GM21360 (cell line): ENCODE measurements at regions not wholly inside any gene's neighbourhood (a gene's known extent, or its start where the extent isn't known, plus 50 kb on each side); places are given as distances from the start of the nearest gene placed in this dataset.

Experiments
- ATAC-seq: cut with Tn5 transposase; IDR thresholded peaks from one replicate; pipeline ENCODE4 v1.9.1; 2021; ENCODE audit warnings: mild to moderate bottlenecking, moderate library complexity; ENCODE audit not compliant: unreplicated experiment

- no peak for ATAC-seq
Observed at GRCh38 chr7:142606081-142606480, 143.2 kb upstream of the PRSS1 start.

- no peak for ATAC-seq
Observed at GRCh38 chr7:142604671-142605070, 144.6 kb upstream of the PRSS1 start.

GRCh38 chr7:142603870-142604448 lies 145.3 kb upstream of the PRSS1 start:
- ATAC-seq: peak; percentile 62

GRCh38 chr7:142602756-142603155 lies 146.5 kb upstream of the PRSS1 start:
- no peak for ATAC-seq

- ATAC-seq: no peak
Observed at GRCh38 chr7:142602183-142602582, 147.1 kb upstream of the PRSS1 start.

- ATAC-seq: no peak
Observed at GRCh38 chr7:142598297-142598696, 151.0 kb upstream of the PRSS1 start.

- ATAC-seq: no peak
Observed at GRCh38 chr7:142597547-142597946, 151.7 kb upstream of the PRSS1 start.

GRCh38 chr7:142595816-142596516 lies 153.3 kb upstream of the PRSS1 start:
- ATAC-seq: no peak

GRCh38 chr7:142594078-142594477 lies 155.2 kb upstream of the PRSS1 start:
- ATAC-seq: no peak

- no peak for ATAC-seq
Observed at GRCh38 chr7:142593106-142593505, 156.2 kb upstream of the PRSS1 start.

GRCh38 chr7:142592664-142593063 lies 156.6 kb upstream of the PRSS1 start:
- no peak for ATAC-seq

- ATAC-seq: no peak
Observed at GRCh38 chr7:142592231-142592630, 157.0 kb upstream of the PRSS1 start.

- no peak for ATAC-seq
Observed at GRCh38 chr7:142590830-142591457, 158.3 kb upstream of the PRSS1 start.

GRCh38 chr7:142590077-142590476 lies 159.2 kb upstream of the PRSS1 start:
- no peak for ATAC-seq

- peak; percentile 79 for ATAC-seq
Observed at GRCh38 chr7:142587578-142588191, 161.6 kb upstream of the PRSS1 start.

- ATAC-seq: no peak
Observed at GRCh38 chr7:142586611-142587010, 162.7 kb upstream of the PRSS1 start.

GRCh38 chr7:142585425-142585824 lies 163.8 kb upstream of the PRSS1 start:
- no peak for ATAC-seq

- ATAC-seq: no peak
Observed at GRCh38 chr7:142584765-142585164, 164.5 kb upstream of the PRSS1 start.

- ATAC-seq: peak; percentile 77
Observed at GRCh38 chr7:142583446-142583845, 165.8 kb upstream of the PRSS1 start.

- no peak for ATAC-seq
Observed at GRCh38 chr7:142582351-142582750, 166.9 kb upstream of the PRSS1 start.

- ATAC-seq: peak; percentile 67
Observed at GRCh38 chr7:142581341-142581740, 167.9 kb upstream of the PRSS1 start.

GRCh38 chr7:142579946-142580345 lies 169.3 kb upstream of the PRSS1 start:
- ATAC-seq: no peak
